HG03378 (cell line): ENCODE measurements at regions not wholly inside any gene's neighbourhood (a gene's known extent, or its start where the extent isn't known, plus 50 kb on each side); places are given as distances from the start of the nearest gene placed in this dataset.
"Not testable (repeated sequence)": the region's sequence is repeated elsewhere in the genome, so short reads cannot be mapped to it uniquely, and the experiment has no call there.

Experiments
- ATAC-seq: cut with Tn5 transposase; IDR thresholded peaks from one replicate; pipeline ENCODE4 v1.9.1; 2021; ENCODE audit warnings: mild to moderate bottlenecking, moderate library complexity; ENCODE audit not compliant: unreplicated experiment

- ATAC-seq: no peak
Measured at GRCh38 chr3:6444888-6445658, 415.8 kb upstream of the GRM7 start.

- no peak for ATAC-seq
Measured at GRCh38 chr3:6447166-6447801, 413.6 kb upstream of the GRM7 start.

- no peak for ATAC-seq
Measured at GRCh38 chr3:6448011-6448410, 412.9 kb upstream of the GRM7 start.

GRCh38 chr3:6449099-6449498 lies 411.8 kb upstream of the GRM7 start:
- ATAC-seq: no peak

- ATAC-seq: no peak
Measured at GRCh38 chr3:6452974-6453373, 407.9 kb upstream of the GRM7 start.

GRCh38 chr3:6455031-6455430 lies 405.9 kb upstream of the GRM7 start:
- ATAC-seq: no peak

- no peak for ATAC-seq
Measured at GRCh38 chr3:6467186-6467585, 393.7 kb upstream of the GRM7 start.

GRCh38 chr3:6468589-6468988 lies 392.3 kb upstream of the GRM7 start:
- ATAC-seq: no peak

- ATAC-seq: no peak
Measured at GRCh38 chr3:6471744-6472143, 389.2 kb upstream of the GRM7 start.

- not testable (repeated sequence) for ATAC-seq
Measured at GRCh38 chr3:6490487-6491327, 370.2 kb upstream of the GRM7 start.

- ATAC-seq: no peak
Measured at GRCh38 chr3:6491768-6492167, 369.1 kb upstream of the GRM7 start.

- no peak for ATAC-seq
Measured at GRCh38 chr3:6492306-6492705, 368.6 kb upstream of the GRM7 start.

GRCh38 chr3:6498944-6499343 lies 362.0 kb upstream of the GRM7 start:
- ATAC-seq: not testable (repeated sequence)

- ATAC-seq: no peak
Measured at GRCh38 chr3:6504347-6504746, 356.6 kb upstream of the GRM7 start.

- ATAC-seq: no peak
Measured at GRCh38 chr3:6504834-6505233, 356.1 kb upstream of the GRM7 start.

- no peak for ATAC-seq
Measured at GRCh38 chr3:6508410-6508759, 352.5 kb upstream of the GRM7 start.

GRCh38 chr3:6509576-6509975 lies 351.3 kb upstream of the GRM7 start:
- no peak for ATAC-seq

- ATAC-seq: no peak
Measured at GRCh38 chr3:6510713-6511112, 350.2 kb upstream of the GRM7 start.

- no peak for ATAC-seq
Measured at GRCh38 chr3:6512172-6512800, 348.6 kb upstream of the GRM7 start.

GRCh38 chr3:6516143-6516542 lies 344.8 kb upstream of the GRM7 start:
- ATAC-seq: no peak

- ATAC-seq: no peak
Measured at GRCh38 chr3:6516694-6517093, 344.2 kb upstream of the GRM7 start.
